Islet precursor cell (in vitro differentiated cells): ENCODE measurements at regions not wholly inside any gene's neighbourhood (a gene's known extent, or its start where the extent isn't known, plus 50 kb on each side); places are given as distances from the start of the nearest gene placed in this dataset.

Source experiments
- DNase-seq: peaks from one replicate; pipeline ENCODE4 v3.0.0-alpha.2; 2018

GRCh38 chr22:27679693-27680488, 121.7 kb downstream of the MN1 start:
- DNase-seq = no peak

GRCh38 chr22:27680636-27681035, 120.9 kb downstream of the MN1 start:
- DNase-seq = peak; percentile 87

- no peak for DNase-seq
These were observed 120.5 kb downstream of the MN1 start for GRCh38 chr22:27681037-27681436.

- no peak for DNase-seq
These were observed 119.1 kb downstream of the MN1 start for GRCh38 chr22:27682437-27682836.

GRCh38 chr22:27684901-27685300, 116.7 kb downstream of the MN1 start:
- DNase-seq = no peak

GRCh38 chr22:27685515-27685914, 116.0 kb downstream of the MN1 start:
- DNase-seq = no peak

- no peak for DNase-seq
These were observed 115.6 kb downstream of the MN1 start for GRCh38 chr22:27685970-27686369.

- DNase-seq = peak; percentile 92
These were observed 115.0 kb downstream of the MN1 start for GRCh38 chr22:27686534-27686933.

- DNase-seq = no peak
These were observed 113.5 kb downstream of the MN1 start for GRCh38 chr22:27687984-27688545.

GRCh38 chr22:27689664-27690063, 111.9 kb downstream of the MN1 start:
- DNase-seq = no peak

GRCh38 chr22:27690599-27690998, 111.0 kb downstream of the MN1 start:
- no peak for DNase-seq

GRCh38 chr22:27692243-27692642, 109.3 kb downstream of the MN1 start:
- no peak for DNase-seq

- no peak for DNase-seq
These were observed 105.6 kb downstream of the MN1 start for GRCh38 chr22:27695925-27696324.

- no peak for DNase-seq
These were observed 103.7 kb downstream of the MN1 start for GRCh38 chr22:27697888-27698287.
